Hepatocyte (in vitro differentiated cells): ENCODE measurements at regions not wholly inside any gene's neighbourhood (a gene's known extent, or its start where the extent isn't known, plus 50 kb on each side); places are given as distances from the start of the nearest gene placed in this dataset.
"Not testable (repeated sequence)": the region's sequence is repeated elsewhere in the genome, so short reads cannot be mapped to it uniquely, and the experiment has no call there.

ENCODE experiments used
- DNase-seq: peaks from one replicate; pipeline ENCODE4 v3.0.0-alpha.2; 2016; ENCODE audit warnings: low spot score
- H2AFZ ChIP-seq: fragments of 200-600 bp; sonication (generic); 2 replicates; pipeline ENCODE4 v1.6.0; 2016; ENCODE audit warnings: antibody characterized with exemption, mild to moderate bottlenecking
- H3K27ac ChIP-seq: fragments of 200-600 bp; sonication (generic); 2 replicates; pipeline ENCODE4 v1.5.1; 2016; ENCODE audit warnings: mild to moderate bottlenecking
- H3K27me3 ChIP-seq: fragments of 200-600 bp; sonication (generic); 2 replicates; pipeline ENCODE4 v1.6.1; 2016
- H3K36me3 ChIP-seq: fragments of 200-600 bp; sonication (generic); replicated peaks from 2 replicates; pipeline ENCODE4 v1.5.1; 2016; ENCODE audit warnings: low read depth; ENCODE audit not compliant: insufficient read depth
- H3K4me1 ChIP-seq: fragments of 200-600 bp; sonication (generic); 2 replicates; pipeline ENCODE4 v1.5.1; 2016; ENCODE audit warnings: mild to moderate bottlenecking, moderate library complexity; ENCODE audit not compliant: insufficient read depth
- H3K4me2 ChIP-seq: fragments of 200-600 bp; sonication (generic); 2 replicates; pipeline ENCODE4 v1.6.0; 2016
- H3K4me3 ChIP-seq: fragments of 200-600 bp; sonication (generic); 2 replicates; pipeline ENCODE4 v1.5.1; 2016; ENCODE audit warnings: mild to moderate bottlenecking
- H3K79me2 ChIP-seq: fragments of 200-600 bp; sonication (generic); 2 replicates; pipeline ENCODE4 v1.6.0; 2017; ENCODE audit warnings: mild to moderate bottlenecking
- H3K9me2 ChIP-seq: fragments of 200-600 bp; sonication (generic); replicated peaks from 2 replicates; pipeline ENCODE4 v1.6.0; 2017; ENCODE audit warnings: mild to moderate bottlenecking; ENCODE audit not compliant: insufficient read depth
- H3K9me3 ChIP-seq: fragments of 200-600 bp; sonication (generic); 2 replicates; pipeline ENCODE4 v1.5.1; 2016; ENCODE audit warnings: low read depth, mild to moderate bottlenecking
- H4K20me1 ChIP-seq: fragments of 200-600 bp; sonication (generic); 2 replicates; pipeline ENCODE4 v1.6.0; 2016; ENCODE audit warnings: mild to moderate bottlenecking; ENCODE audit not compliant: insufficient read depth, poor library complexity, severe bottlenecking
- EZH2 ChIP-seq: fragments of 200-600 bp; sonication (generic); IDR thresholded peaks from 2 replicates; pipeline ENCODE4 v1.6.1; 2016; ENCODE audit warnings: antibody characterized with exemption, mild to moderate bottlenecking, borderline replicate concordance
- EZH2phosphoT487 ChIP-seq: fragments of 200-600 bp; sonication (generic); IDR thresholded peaks from one replicate; pipeline ENCODE4 v1.6.1; 2018; ENCODE audit warnings: antibody characterized with exemption, mild to moderate bottlenecking, low read depth, moderate library complexity; ENCODE audit not compliant: unreplicated experiment, severe bottlenecking
- WGBS: methylation state at CpG from one replicate; pipeline ENCODE4 v1.1.6; 2016; ENCODE audit warnings: low lambda C conversion rate; ENCODE audit errors: missing lambda C conversion rate; 5-methylcytosine and 5-hydroxymethylcytosine counted together
- TF ChIP-seq, protein P1 (sequence below): fragments of 200-600 bp; sonication (generic); IDR thresholded peaks from 2 replicates; pipeline ENCODE4 v1.5.1; 2016; ENCODE audit warnings: antibody characterized with exemption, mild to moderate bottlenecking; ENCODE audit not compliant: poor library complexity

- H2AFZ ChIP-seq, result no peak overlapping the region
- no peaks in the 10 kb centered on the region for H3K4me1 ChIP-seq
- no peaks in the 10 kb centered on the region for H4K20me1 ChIP-seq
- H3K36me3 ChIP-seq, result no peaks in the 10 kb centered on the region
- TF ChIP-seq, protein P1, sequence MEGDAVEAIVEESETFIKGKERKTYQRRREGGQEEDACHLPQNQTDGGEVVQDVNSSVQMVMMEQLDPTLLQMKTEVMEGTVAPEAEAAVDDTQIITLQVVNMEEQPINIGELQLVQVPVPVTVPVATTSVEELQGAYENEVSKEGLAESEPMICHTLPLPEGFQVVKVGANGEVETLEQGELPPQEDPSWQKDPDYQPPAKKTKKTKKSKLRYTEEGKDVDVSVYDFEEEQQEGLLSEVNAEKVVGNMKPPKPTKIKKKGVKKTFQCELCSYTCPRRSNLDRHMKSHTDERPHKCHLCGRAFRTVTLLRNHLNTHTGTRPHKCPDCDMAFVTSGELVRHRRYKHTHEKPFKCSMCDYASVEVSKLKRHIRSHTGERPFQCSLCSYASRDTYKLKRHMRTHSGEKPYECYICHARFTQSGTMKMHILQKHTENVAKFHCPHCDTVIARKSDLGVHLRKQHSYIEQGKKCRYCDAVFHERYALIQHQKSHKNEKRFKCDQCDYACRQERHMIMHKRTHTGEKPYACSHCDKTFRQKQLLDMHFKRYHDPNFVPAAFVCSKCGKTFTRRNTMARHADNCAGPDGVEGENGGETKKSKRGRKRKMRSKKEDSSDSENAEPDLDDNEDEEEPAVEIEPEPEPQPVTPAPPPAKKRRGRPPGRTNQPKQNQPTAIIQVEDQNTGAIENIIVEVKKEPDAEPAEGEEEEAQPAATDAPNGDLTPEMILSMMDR, result no peak
- no peaks in the 10 kb centered on the region for H3K27me3 ChIP-seq
- no peaks in the 10 kb centered on the region for H3K9me3 ChIP-seq
- no peak for DNase-seq
- H3K79me2 ChIP-seq, result no peaks in the 10 kb centered on the region
- no peak overlapping the region for H3K27ac ChIP-seq
- no peaks in the 10 kb centered on the region for H3K9me2 ChIP-seq
- WGBS, result 35% methylated on average over 2 of the region's 2 CpGs
- H3K4me2 ChIP-seq, result no peak overlapping the region
- no peak overlapping the region for H3K4me3 ChIP-seq
Observed at GRCh38 chr2:33907866-33908265, 308.8 kb upstream of the FAM98A start.

GRCh38 chr2:33906129-33906528 lies 307.0 kb upstream of the FAM98A start:
- not testable (repeated sequence) for H3K27me3 ChIP-seq, H3K27ac ChIP-seq, H4K20me1 ChIP-seq, H3K4me2 ChIP-seq, H3K4me3 ChIP-seq, DNase-seq, H3K36me3 ChIP-seq, H3K9me3 ChIP-seq, H3K4me1 ChIP-seq, H2AFZ ChIP-seq, H3K79me2 ChIP-seq, H3K9me2 ChIP-seq
- 92% methylated on average over 1 of the region's 1 CpG for WGBS

GRCh38 chr2:33904801-33905200 lies 305.7 kb upstream of the FAM98A start:
- no peak for TF ChIP-seq EZH2phosphoT487
- no peak for TF ChIP-seq EZH2
- TF ChIP-seq, protein P1, result no peak
- no peak for DNase-seq
- Histone ChIP-seq H2AFZ (no peak overlapping the region), H4K20me1 (no peaks in the 10 kb centered on the region), H3K27ac (no peak overlapping the region), H3K36me3 (no peaks in the 10 kb centered on the region), H3K4me3 (no peak overlapping the region), H3K4me1 (no peaks in the 10 kb centered on the region), H3K27me3 (no peaks in the 10 kb centered on the region), H3K9me3 (no peaks in the 10 kb centered on the region), H3K4me2 (no peak overlapping the region), H3K79me2 (no peaks in the 10 kb centered on the region), H3K9me2 (no peaks in the 10 kb centered on the region)
- 92% methylated on average over 4 of the region's 4 CpGs for WGBS

DNA sequence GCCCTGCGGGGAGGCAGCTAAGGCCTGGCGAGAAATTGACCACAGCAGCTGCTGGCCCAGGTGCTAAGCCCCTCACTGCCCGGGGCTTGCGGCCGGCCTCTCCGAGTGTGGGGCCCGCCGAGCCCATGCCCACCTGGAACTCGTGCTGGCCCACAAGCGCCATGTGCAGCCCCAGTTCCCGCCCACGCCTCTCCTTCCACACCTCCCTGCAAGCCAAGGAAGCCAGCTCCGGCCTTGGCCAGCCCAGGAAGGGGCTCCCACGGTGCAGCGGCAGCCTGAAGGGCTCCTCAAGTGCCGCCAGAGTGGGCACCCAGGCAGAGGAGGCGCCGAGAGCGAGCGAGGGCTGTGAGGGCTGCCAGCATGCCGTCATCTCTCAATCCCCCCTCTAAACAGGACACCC lies 304.6 kb upstream of the FAM98A start:
- no peak for DNase-seq
- H3K4me1 ChIP-seq, result no peaks in the 10 kb centered on the region
- no peaks in the 10 kb centered on the region for H3K79me2 ChIP-seq
- H4K20me1 ChIP-seq, result no peaks in the 10 kb centered on the region
- H3K4me3 ChIP-seq, result no peak overlapping the region
- H3K27me3 ChIP-seq, result no peaks in the 10 kb centered on the region
- TF ChIP-seq EZH2 (no peak), EZH2phosphoT487 (no peak)
- TF ChIP-seq, protein P1, result no peak
- H3K4me2 ChIP-seq, result no peak overlapping the region
- 95% methylated on average over 18 of the region's 21 CpGs for WGBS
- no peaks in the 10 kb centered on the region for H3K9me3 ChIP-seq
- no peak overlapping the region for H3K27ac ChIP-seq
- H2AFZ ChIP-seq, result no peak overlapping the region
- no peaks in the 10 kb centered on the region for H3K36me3 ChIP-seq
- no peaks in the 10 kb centered on the region for H3K9me2 ChIP-seq
